Suprapubic skin (tissue), 4 donors: ENCODE measurements at regions not wholly inside any gene's neighbourhood (a gene's known extent, or its start where the extent isn't known, plus 50 kb on each side); places are given as distances from the start of the nearest gene placed in this dataset.

ENCODE experiments used
- DNase-seq, 2 donors: peaks; one replicate each; pipeline ENCODE4 v3.0.0-alpha.2; 2019; ENCODE audit warnings: low spot score in 2 of 2
- H3K27ac ChIP-seq: fragments of 200-600 bp; sonication (generic); one replicate; pipeline ENCODE4 v1.5.1; 2019
- H3K27me3 ChIP-seq: fragments of 200-600 bp; sonication (generic); one replicate; pipeline ENCODE4 v1.5.1; 2019
- H3K36me3 ChIP-seq: fragments of 200-600 bp; sonication (generic); one replicate; pipeline ENCODE4 v1.5.1; 2019
- H3K4me1 ChIP-seq: fragments of 200-600 bp; sonication (generic); one replicate; pipeline ENCODE4 v1.5.1; 2019
- H3K4me3 ChIP-seq: fragments of 200-600 bp; sonication (generic); one replicate; pipeline ENCODE4 v1.5.1; 2019; ENCODE audit warnings: mild to moderate bottlenecking
- H3K9me3 ChIP-seq: fragments of 200-600 bp; sonication (generic); one replicate; pipeline ENCODE4 v1.5.1; 2019
- EP300 ChIP-seq: sonication (generic); formaldehyde crosslinking; IDR thresholded peaks from one replicate; pipeline ENCODE4 v1.6.1; 2017; ENCODE audit warnings: antibody characterized with exemption
- POLR2A ChIP-seq, 2 donors: fragments of 450-650 bp; IDR thresholded peaks; one replicate each; pipeline ENCODE4 v1.6.1; 2017; ENCODE audit warnings: antibody characterized with exemption in 2 of 2, mild to moderate bottlenecking in 2 of 2, moderate library complexity in 2 of 2
- POLR2AphosphoS5 ChIP-seq, 3 donors: sonication (generic); formaldehyde crosslinking; IDR thresholded peaks; one replicate each; pipeline ENCODE4 v1.6.1; 2017; ENCODE audit warnings: antibody characterized with exemption in 3 of 3
- WGBS: methylation state at CpG from one replicate; pipeline ENCODE4 v1.1.5; 2018; 5-methylcytosine and 5-hydroxymethylcytosine counted together
- TF ChIP-seq, protein P1 (sequence below), 2 donors: fragments of 200-600 bp in 1 of 2; fragments of 450-650 bp in 1 of 2; sonication (generic) in 1 of 2; IDR thresholded peaks; one replicate each; pipeline ENCODE4 v1.5.1; 2016 to 2019; ENCODE audit warnings: antibody characterized with exemption in 2 of 2, mild to moderate bottlenecking in 1 of 2, moderate library complexity in 1 of 2

- H3K4me3 ChIP-seq = no peak overlapping the region
- TF ChIP-seq POLR2A (IDR thresholded peaks at IDR 0.05) = no peak
- TF ChIP-seq, protein P1, sequence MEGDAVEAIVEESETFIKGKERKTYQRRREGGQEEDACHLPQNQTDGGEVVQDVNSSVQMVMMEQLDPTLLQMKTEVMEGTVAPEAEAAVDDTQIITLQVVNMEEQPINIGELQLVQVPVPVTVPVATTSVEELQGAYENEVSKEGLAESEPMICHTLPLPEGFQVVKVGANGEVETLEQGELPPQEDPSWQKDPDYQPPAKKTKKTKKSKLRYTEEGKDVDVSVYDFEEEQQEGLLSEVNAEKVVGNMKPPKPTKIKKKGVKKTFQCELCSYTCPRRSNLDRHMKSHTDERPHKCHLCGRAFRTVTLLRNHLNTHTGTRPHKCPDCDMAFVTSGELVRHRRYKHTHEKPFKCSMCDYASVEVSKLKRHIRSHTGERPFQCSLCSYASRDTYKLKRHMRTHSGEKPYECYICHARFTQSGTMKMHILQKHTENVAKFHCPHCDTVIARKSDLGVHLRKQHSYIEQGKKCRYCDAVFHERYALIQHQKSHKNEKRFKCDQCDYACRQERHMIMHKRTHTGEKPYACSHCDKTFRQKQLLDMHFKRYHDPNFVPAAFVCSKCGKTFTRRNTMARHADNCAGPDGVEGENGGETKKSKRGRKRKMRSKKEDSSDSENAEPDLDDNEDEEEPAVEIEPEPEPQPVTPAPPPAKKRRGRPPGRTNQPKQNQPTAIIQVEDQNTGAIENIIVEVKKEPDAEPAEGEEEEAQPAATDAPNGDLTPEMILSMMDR (IDR thresholded peaks at IDR 0.05) = no peak
- H3K36me3 ChIP-seq = no peaks in the 10 kb centered on the region
- H3K9me3 ChIP-seq = no peaks in the 10 kb centered on the region
- no peak overlapping the region for H3K27ac ChIP-seq
- WGBS = 88% methylated on average over 2 of the region's 2 CpGs
- no peaks in the 10 kb centered on the region for H3K4me1 ChIP-seq
- no peak for DNase-seq
- H3K27me3 ChIP-seq = no peaks in the 10 kb centered on the region
These were observed 183.5 kb downstream of the TENT5A start for GRCh38 chr6:81568973-81569372.

- H3K27me3 ChIP-seq = no peaks in the 10 kb centered on the region
- no peak for TF ChIP-seq EP300
- TF ChIP-seq POLR2AphosphoS5 (IDR thresholded peaks at IDR 0.05) = no peak
- TF ChIP-seq, protein P1 (IDR thresholded peaks at IDR 0.05) = no peak
- no peak for TF ChIP-seq POLR2A (IDR thresholded peaks at IDR 0.05)
- no peak overlapping the region for H3K4me3 ChIP-seq
- DNase-seq = no peak
- H3K9me3 ChIP-seq = no peaks in the 10 kb centered on the region
- no peak overlapping the region for H3K27ac ChIP-seq
- 67% methylated on average over 2 of the region's 2 CpGs for WGBS
- no peaks in the 10 kb centered on the region for H3K4me1 ChIP-seq
- H3K36me3 ChIP-seq = no peaks in the 10 kb centered on the region
These were observed 187.4 kb downstream of the TENT5A start for GRCh38 chr6:81565071-81565470.

- no peak overlapping the region for H3K27ac ChIP-seq
- no peaks in the 10 kb centered on the region for H3K4me1 ChIP-seq
- no peaks in the 10 kb centered on the region for H3K27me3 ChIP-seq
- 70% methylated on average over 2 of the region's 2 CpGs for WGBS
- H3K36me3 ChIP-seq = no peaks in the 10 kb centered on the region
- no peak overlapping the region for H3K4me3 ChIP-seq
- no peak for DNase-seq
- TF ChIP-seq EP300 (no peak), POLR2A (IDR thresholded peaks at IDR 0.05) (no peak), POLR2AphosphoS5 (IDR thresholded peaks at IDR 0.05) (no peak)
- TF ChIP-seq, protein P1 (IDR thresholded peaks at IDR 0.05) = no peak
- H3K9me3 ChIP-seq = no peaks in the 10 kb centered on the region
These were observed 187.9 kb downstream of the TENT5A start for GRCh38 chr6:81564470-81565068.

GRCh38 chr6:81562169-81562568 lies 190.3 kb downstream of the TENT5A start:
- 41% methylated on average over 2 of the region's 2 CpGs for WGBS
- DNase-seq = no peak

GRCh38 chr6:81561731-81562130 lies 190.8 kb downstream of the TENT5A start:
- no peak for DNase-seq
- H3K9me3 ChIP-seq = no peaks in the 10 kb centered on the region
- TF ChIP-seq, protein P1 (IDR thresholded peaks at IDR 0.05) = no peak
- no peak for TF ChIP-seq EP300
- no peak for TF ChIP-seq POLR2AphosphoS5 (IDR thresholded peaks at IDR 0.05)
- no peak for TF ChIP-seq POLR2A (IDR thresholded peaks at IDR 0.05)
- no peak overlapping the region for H3K4me3 ChIP-seq
- 82% methylated on average over 2 of the region's 2 CpGs for WGBS
- H3K36me3 ChIP-seq = no peaks in the 10 kb centered on the region
- no peaks in the 10 kb centered on the region for H3K27me3 ChIP-seq
- no peaks in the 10 kb centered on the region for H3K4me1 ChIP-seq
- no peak overlapping the region for H3K27ac ChIP-seq

More at GRCh38 chr6:81562169-81562568, 190.3 kb downstream of the TENT5A start:
- TF ChIP-seq, protein P1 (IDR thresholded peaks at IDR 0.05) = no peak
- TF ChIP-seq POLR2AphosphoS5 (IDR thresholded peaks at IDR 0.05) (no peak), EP300 (no peak), POLR2A (IDR thresholded peaks at IDR 0.05) (no peak)
- H3K4me1 ChIP-seq = no peaks in the 10 kb centered on the region
- no peak overlapping the region for H3K27ac ChIP-seq
- H3K9me3 ChIP-seq = no peaks in the 10 kb centered on the region
- no peaks in the 10 kb centered on the region for H3K27me3 ChIP-seq
- H3K4me3 ChIP-seq = no peak overlapping the region
- H3K36me3 ChIP-seq = no peaks in the 10 kb centered on the region
